ENCODE measurements at regions not wholly inside any gene's neighbourhood (a gene's known extent, or its start where the extent isn't known, plus 50 kb on each side); places are given as distances from the start of the nearest gene placed in this dataset.

GRCh38 chr4:13182133-13182532 is 302.0 kb downstream of the RAB28 start:
- DNase-seq (ENCODE audit: low read depth): no peak

GRCh38 chr4:13181681-13182080 is 302.5 kb downstream of the RAB28 start:
- no peak for DNase-seq (ENCODE audit: low read depth)

GRCh38 chr4:13180701-13181100 is 303.4 kb downstream of the RAB28 start:
- no peak for DNase-seq (ENCODE audit: low read depth)

- no peak for DNase-seq (ENCODE audit: low read depth)
These were observed 305.5 kb downstream of the RAB28 start for GRCh38 chr4:13178621-13179020.

- DNase-seq (ENCODE audit: low read depth): no peak
These were observed 307.4 kb downstream of the RAB28 start for GRCh38 chr4:13176741-13177142.

- DNase-seq (ENCODE audit: low read depth): no peak
These were observed 309.2 kb downstream of the RAB28 start for GRCh38 chr4:13174926-13175325.

GRCh38 chr4:13174001-13174400 is 310.1 kb downstream of the RAB28 start:
- no peak for DNase-seq (ENCODE audit: low read depth)

- DNase-seq (ENCODE audit: low read depth): no peak
These were observed 312.7 kb downstream of the RAB28 start for GRCh38 chr4:13171292-13172057.

GRCh38 chr4:13169731-13170525 is 314.2 kb downstream of the RAB28 start:
- peak; percentile 29 for DNase-seq (ENCODE audit: low read depth)

- no peak for DNase-seq (ENCODE audit: low read depth)
These were observed 315.8 kb downstream of the RAB28 start for GRCh38 chr4:13168326-13168725.

- no peak for DNase-seq (ENCODE audit: low read depth)
These were observed 317.9 kb downstream of the RAB28 start for GRCh38 chr4:13166214-13166613.

GRCh38 chr4:13164783-13165331 is 319.3 kb downstream of the RAB28 start:
- no peak for DNase-seq (ENCODE audit: low read depth)

- no peak for DNase-seq (ENCODE audit: low read depth)
These were observed 321.3 kb downstream of the RAB28 start for GRCh38 chr4:13162886-13163285.

GRCh38 chr4:13160920-13161319 is 323.2 kb downstream of the RAB28 start:
- DNase-seq (ENCODE audit: low read depth): peak; percentile 8

GRCh38 chr4:13159041-13159620 is 325.0 kb downstream of the RAB28 start:
- peak; percentile 5 for DNase-seq (ENCODE audit: low read depth)

- DNase-seq (ENCODE audit: low read depth): no peak
These were observed 332.9 kb downstream of the RAB28 start for GRCh38 chr4:13151194-13151593.

- DNase-seq (ENCODE audit: low read depth): peak; percentile 2
These were observed 340.7 kb downstream of the RAB28 start for GRCh38 chr4:13143222-13144070.

GRCh38 chr4:13142726-13143125 is 341.4 kb downstream of the RAB28 start:
- no peak for DNase-seq (ENCODE audit: low read depth)

GRCh38 chr4:13142191-13142590 is 341.9 kb downstream of the RAB28 start:
- DNase-seq (ENCODE audit: low read depth): no peak

GRCh38 chr4:13137390-13137789 is 346.8 kb downstream of the RAB28 start:
- DNase-seq (ENCODE audit: low read depth): no peak

GRCh38 chr4:13133700-13134099 is 350.4 kb downstream of the RAB28 start:
- DNase-seq (ENCODE audit: low read depth): no peak

- no peak for DNase-seq (ENCODE audit: low read depth)
These were observed 353.3 kb downstream of the RAB28 start for GRCh38 chr4:13130848-13131247.

Measured in RPMI7951 (cell line).